ENCODE measurements at regions not wholly inside any gene's neighbourhood (a gene's known extent, or its start where the extent isn't known, plus 50 kb on each side); places are given as distances from the start of the nearest gene placed in this dataset.
"Not testable (repeated sequence)": the region's sequence is repeated elsewhere in the genome, so short reads cannot be mapped to it uniquely, and the experiment has no call there.

- H3K4me3 ChIP-seq (replicated peaks; ENCODE audit: low read depth, low read length): no peak overlapping the region
- DNase-seq (ENCODE audit: low read depth): no peak
- no peak for TF ChIP-seq CTCF (IDR thresholded peaks at IDR 0.05; ENCODE audit: low read length, missing control alignments)
Observed at GRCh38 chr10:106027240-106027639, 1137.3 kb downstream of the SORCS1 start.

DNA sequence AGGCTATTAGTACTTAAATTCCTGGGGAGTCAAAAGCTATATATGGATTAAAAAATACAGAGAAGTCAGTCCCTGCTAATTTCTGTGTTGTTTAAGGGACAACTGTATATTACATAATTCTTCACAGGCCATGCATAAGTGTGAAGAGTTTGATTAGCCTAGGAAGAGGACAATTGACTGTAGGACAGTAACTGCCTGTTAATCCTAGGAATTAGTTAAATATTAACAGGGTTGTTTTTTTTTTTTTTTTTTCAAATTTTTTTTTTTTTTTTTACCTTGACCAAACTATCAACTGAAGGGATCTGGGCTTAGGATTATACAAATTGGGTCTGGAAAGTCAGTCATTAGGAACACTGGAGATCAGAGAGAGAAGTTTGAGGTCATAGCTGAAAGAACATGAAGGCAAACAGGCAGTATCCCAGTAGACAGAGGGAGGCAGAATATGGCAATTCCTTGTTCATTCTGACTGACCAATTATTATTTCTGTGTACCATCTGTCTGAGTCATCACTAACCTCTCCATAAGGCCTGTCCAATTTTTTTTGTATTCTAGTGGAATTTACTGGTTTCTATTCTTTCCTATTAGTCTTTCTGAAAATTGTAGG, 1139.2 kb downstream of the SORCS1 start:
- no peak for TF ChIP-seq CTCF (IDR thresholded peaks at IDR 0.05; ENCODE audit: low read length, missing control alignments)
- H3K4me3 ChIP-seq (replicated peaks; ENCODE audit: low read depth, low read length): no peak overlapping the region
- no peak for DNase-seq (ENCODE audit: low read depth)

DNA sequence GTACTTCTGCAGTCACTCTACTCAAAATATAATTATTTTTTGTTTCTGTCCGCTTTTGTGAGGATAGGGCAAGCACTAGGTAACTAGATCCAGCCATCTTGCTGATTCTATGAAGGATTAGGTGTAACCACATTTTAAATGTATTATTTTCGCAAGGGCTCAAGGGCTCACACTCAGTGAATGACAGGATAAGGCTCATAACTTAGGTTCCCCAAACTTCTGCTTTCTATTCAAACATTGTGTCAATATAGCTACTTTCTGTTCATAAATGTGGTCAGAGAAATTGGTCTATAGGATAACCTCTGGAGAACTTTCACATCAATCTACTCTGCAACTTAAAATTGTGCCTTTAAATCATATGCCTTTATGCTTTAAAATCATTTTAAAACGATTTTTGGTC, 1141.2 kb downstream of the SORCS1 start:
- TF ChIP-seq CTCF (IDR thresholded peaks at IDR 0.05; ENCODE audit: low read length, missing control alignments): no peak
- no peak for DNase-seq (ENCODE audit: low read depth)
- no peak overlapping the region for H3K4me3 ChIP-seq (replicated peaks; ENCODE audit: low read depth, low read length)

DNA sequence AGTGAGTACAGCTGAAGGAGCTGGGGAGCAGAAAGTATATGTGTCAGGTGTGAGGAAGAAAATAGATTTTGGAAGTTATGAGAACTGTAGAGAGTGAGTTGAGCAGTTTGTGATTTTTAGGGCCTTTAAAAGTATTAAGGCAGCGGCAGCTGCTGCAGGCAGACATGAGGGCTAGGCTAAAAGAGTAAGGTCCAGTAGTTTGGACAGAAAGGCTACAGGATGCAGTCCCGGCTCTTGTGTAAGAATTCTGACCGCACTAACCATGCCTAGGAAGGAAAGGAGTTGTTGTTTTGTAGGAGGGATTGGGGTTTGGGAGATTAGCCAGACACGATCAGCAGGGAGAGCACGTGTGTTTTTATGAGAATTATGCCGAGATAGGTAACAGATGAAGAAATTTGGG, 1144.9 kb downstream of the SORCS1 start:
- H3K4me3 ChIP-seq (replicated peaks; ENCODE audit: low read depth, low read length); DNase-seq (ENCODE audit: low read depth): not testable (repeated sequence)

DNA sequence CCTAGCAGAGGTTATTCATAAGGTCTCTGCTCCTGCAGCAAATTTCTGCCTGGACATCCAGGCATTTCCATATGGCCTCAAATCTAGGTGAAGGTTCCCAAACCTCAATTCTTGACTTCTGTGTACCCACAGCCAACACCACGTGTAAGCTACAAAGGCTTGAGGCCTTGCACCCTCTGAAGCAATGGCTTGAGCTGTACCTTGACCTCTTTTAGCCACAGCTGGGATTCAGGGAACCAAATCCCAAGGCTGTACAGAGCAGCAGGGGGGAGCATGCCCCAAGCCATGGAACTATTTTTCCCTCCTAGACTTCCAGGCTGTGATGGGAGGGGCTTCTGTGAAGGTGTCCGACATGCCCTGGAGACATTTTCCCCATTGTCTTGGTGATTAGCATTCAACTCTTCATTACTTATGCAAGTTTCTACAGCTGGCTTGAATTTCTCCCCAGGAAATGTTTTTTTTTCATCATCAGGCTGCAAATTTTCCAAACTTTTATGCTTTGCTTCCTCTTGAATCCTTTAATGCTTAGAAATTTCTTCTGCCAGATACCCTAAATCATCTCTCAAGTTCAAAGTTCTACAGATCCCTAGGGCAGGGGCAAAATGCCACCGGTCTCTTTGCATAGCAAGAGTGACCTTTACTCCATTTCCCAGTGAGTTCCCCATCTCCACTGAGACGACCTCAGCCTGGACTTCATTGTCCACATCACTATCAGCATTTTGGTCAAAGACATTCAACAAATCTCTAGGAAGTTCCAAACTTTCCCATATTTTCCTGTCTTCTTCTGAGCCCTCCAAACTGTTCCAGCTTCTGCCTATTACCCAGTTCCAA, 1148.9 kb downstream of the SORCS1 start:
- not testable (repeated sequence) for H3K4me3 ChIP-seq (replicated peaks; ENCODE audit: low read depth, low read length); DNase-seq (ENCODE audit: low read depth)

- no peak for TF ChIP-seq CTCF (IDR thresholded peaks at IDR 0.05; ENCODE audit: low read length, missing control alignments)
- H3K4me3 ChIP-seq (replicated peaks; ENCODE audit: low read depth, low read length): no peak overlapping the region
- DNase-seq (ENCODE audit: low read depth): no peak
Observed at GRCh38 chr10:106011250-106011649, 1153.3 kb downstream of the SORCS1 start.

GRCh38 chr10:106000721-106001120, 1163.8 kb downstream of the SORCS1 start:
- TF ChIP-seq CTCF (IDR thresholded peaks at IDR 0.05; ENCODE audit: low read length, missing control alignments): no peak
- no peak for DNase-seq (ENCODE audit: low read depth)

DNA sequence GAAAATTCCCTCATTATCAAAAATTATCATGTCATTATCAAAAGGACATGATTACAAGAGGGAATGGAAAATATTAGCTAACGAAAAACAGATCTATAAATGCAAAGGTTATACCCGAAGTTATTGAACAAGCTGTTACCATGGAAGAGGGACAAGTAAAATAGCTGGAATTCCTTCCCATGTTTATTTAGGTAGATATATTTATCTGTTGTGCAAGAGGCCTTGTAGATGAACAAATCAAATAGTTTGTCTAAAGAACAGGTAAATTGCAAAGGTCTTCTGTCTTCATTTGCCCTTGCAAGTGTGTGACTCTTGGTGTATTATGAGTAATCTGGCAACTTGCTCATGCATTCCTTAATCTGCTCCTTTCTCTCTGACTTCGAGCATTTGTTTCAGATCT, 1170.9 kb downstream of the SORCS1 start:
- no peak for TF ChIP-seq CTCF (IDR thresholded peaks at IDR 0.05; ENCODE audit: low read length, missing control alignments)
- no peak for DNase-seq (ENCODE audit: low read depth)

More at GRCh38 chr10:106000721-106001120, 1163.8 kb downstream of the SORCS1 start:
- no peak overlapping the region for H3K4me3 ChIP-seq (replicated peaks; ENCODE audit: low read depth, low read length)

More for the DNA sequence above, 1170.9 kb downstream of the SORCS1 start:
- no peak overlapping the region for H3K4me3 ChIP-seq (replicated peaks; ENCODE audit: low read depth, low read length)
